Left ventricle myocardium inferior (tissue), 1 donor: ENCODE measurements at regions not wholly inside any gene's neighbourhood (a gene's known extent, or its start where the extent isn't known, plus 50 kb on each side); places are given as distances from the start of the nearest gene placed in this dataset.

Experiments used
- DNase-seq: peaks from one replicate; pipeline ENCODE4 v3.0.0-alpha.2; 2020
- H3K27ac ChIP-seq: fragments of 200-600 bp; replicated peaks from 2 replicates; pipeline ENCODE4 v1.8.0; 2021
- H3K27me3 ChIP-seq: fragments of 200-600 bp; 2 replicates; pipeline ENCODE4 v1.8.0; 2021; ENCODE audit warnings: low read depth
- H3K36me3 ChIP-seq: fragments of 200-600 bp; 2 replicates; pipeline ENCODE4 v1.8.0; 2021
- H3K4me1 ChIP-seq: fragments of 200-600 bp; 2 replicates; pipeline ENCODE4 v1.8.0; 2021
- H3K4me3 ChIP-seq: fragments of 200-600 bp; 2 replicates; pipeline ENCODE4 v1.8.0; 2021; ENCODE audit warnings: mild to moderate bottlenecking, moderate library complexity
- H3K9me3 ChIP-seq: fragments of 200-600 bp; replicated peaks from 2 replicates; pipeline ENCODE4 v1.8.0; 2021
- intact Hi-C: fragments of 100-400 bp; cut with micrococcal nuclease; formaldehyde crosslinking; loops from one replicate; pipeline ENCODE4 v1.11.0; 2022
- TF ChIP-seq, protein P1 (sequence below): fragments of 200-600 bp; IDR thresholded peaks from 2 replicates; pipeline ENCODE4 v1.8.0; 2021; ENCODE audit warnings: antibody characterized with exemption, mild to moderate bottlenecking, borderline replicate concordance
- donor health status: DM: no; HTN: yes; CAD: no; lungs with severe emphysema.

GRCh38 chr5:100161868-100162267 lies 373.3 kb upstream of the FAM174A start:
- Histone ChIP-seq H3K4me1 (no peaks in the 10 kb centered on the region), H3K9me3 (peaks cover 4% of the 10 kb centered on the region), H3K4me3 (no peak overlapping the region), H3K27me3 (no peaks in the 10 kb centered on the region), H3K27ac (no peak overlapping the region), H3K36me3 (no peaks in the 10 kb centered on the region)
- TF ChIP-seq, protein P1, sequence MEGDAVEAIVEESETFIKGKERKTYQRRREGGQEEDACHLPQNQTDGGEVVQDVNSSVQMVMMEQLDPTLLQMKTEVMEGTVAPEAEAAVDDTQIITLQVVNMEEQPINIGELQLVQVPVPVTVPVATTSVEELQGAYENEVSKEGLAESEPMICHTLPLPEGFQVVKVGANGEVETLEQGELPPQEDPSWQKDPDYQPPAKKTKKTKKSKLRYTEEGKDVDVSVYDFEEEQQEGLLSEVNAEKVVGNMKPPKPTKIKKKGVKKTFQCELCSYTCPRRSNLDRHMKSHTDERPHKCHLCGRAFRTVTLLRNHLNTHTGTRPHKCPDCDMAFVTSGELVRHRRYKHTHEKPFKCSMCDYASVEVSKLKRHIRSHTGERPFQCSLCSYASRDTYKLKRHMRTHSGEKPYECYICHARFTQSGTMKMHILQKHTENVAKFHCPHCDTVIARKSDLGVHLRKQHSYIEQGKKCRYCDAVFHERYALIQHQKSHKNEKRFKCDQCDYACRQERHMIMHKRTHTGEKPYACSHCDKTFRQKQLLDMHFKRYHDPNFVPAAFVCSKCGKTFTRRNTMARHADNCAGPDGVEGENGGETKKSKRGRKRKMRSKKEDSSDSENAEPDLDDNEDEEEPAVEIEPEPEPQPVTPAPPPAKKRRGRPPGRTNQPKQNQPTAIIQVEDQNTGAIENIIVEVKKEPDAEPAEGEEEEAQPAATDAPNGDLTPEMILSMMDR = no peak
- intact Hi-C loops = no loop called here
- DNase-seq = no peak

GRCh38 chr5:100157066-100157465 lies 378.1 kb upstream of the FAM174A start:
- Histone ChIP-seq H3K4me1 (no peaks in the 10 kb centered on the region), H3K36me3 (no peaks in the 10 kb centered on the region), H3K27ac (no peak overlapping the region), H3K4me3 (no peak overlapping the region), H3K27me3 (no peaks in the 10 kb centered on the region), H3K9me3 (peaks cover 4% of the 10 kb centered on the region)
- intact Hi-C loops = no loop called here
- DNase-seq = no peak
- TF ChIP-seq, protein P1 = no peak

GRCh38 chr5:100148239-100148638 lies 386.9 kb upstream of the FAM174A start:
- TF ChIP-seq, protein P1 = no peak
- Histone ChIP-seq H3K4me1 (no peaks in the 10 kb centered on the region), H3K4me3 (no peak overlapping the region), H3K9me3 (peaks cover 8% of the 10 kb centered on the region), H3K36me3 (no peaks in the 10 kb centered on the region), H3K27me3 (no peaks in the 10 kb centered on the region), H3K27ac (no peak overlapping the region)
- intact Hi-C loops = no loop called here
- DNase-seq = no peak

- no peak for DNase-seq
Observed at GRCh38 chr5:100142607-100143006, 392.6 kb upstream of the FAM174A start.

GRCh38 chr5:100131161-100131560 lies 404.0 kb upstream of the FAM174A start:
- no peak overlapping the region for H3K27ac ChIP-seq
- H3K27me3 ChIP-seq = no peaks in the 10 kb centered on the region
- TF ChIP-seq, protein P1 = no peak
- H3K4me1 ChIP-seq = no peaks in the 10 kb centered on the region
- H3K4me3 ChIP-seq = no peak overlapping the region
- intact Hi-C loops = no loop called here
- DNase-seq = no peak
- no peaks in the 10 kb centered on the region for H3K36me3 ChIP-seq
- H3K9me3 ChIP-seq = no peaks in the 10 kb centered on the region

More at GRCh38 chr5:100142607-100143006, 392.6 kb upstream of the FAM174A start:
- intact Hi-C loops = no loop called here
- TF ChIP-seq, protein P1 = no peak
- Histone ChIP-seq H3K27ac (no peak overlapping the region), H3K36me3 (no peaks in the 10 kb centered on the region), H3K27me3 (no peaks in the 10 kb centered on the region), H3K4me1 (no peaks in the 10 kb centered on the region), H3K4me3 (no peak overlapping the region), H3K9me3 (peaks cover 2% of the 10 kb centered on the region)

DNA sequence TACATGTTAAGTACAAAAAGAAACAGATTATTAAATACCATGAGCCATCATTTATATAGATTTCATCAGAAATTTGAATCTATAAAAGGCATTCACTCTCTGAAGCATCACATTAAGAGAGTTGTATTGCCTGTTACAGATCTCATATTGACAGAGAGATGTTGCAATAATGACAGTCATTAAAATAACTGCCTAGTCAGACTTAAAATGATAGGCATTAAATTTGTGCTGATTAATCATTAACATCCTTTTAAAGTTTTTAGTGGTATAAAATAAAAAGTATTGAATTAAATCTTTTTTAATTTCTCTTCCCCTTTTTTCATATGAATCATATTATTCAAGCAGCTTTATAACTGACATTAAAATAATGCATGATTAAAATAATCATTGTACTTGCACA lies 404.9 kb upstream of the FAM174A start:
- H3K36me3 ChIP-seq = no peaks in the 10 kb centered on the region
- no peaks in the 10 kb centered on the region for H3K4me1 ChIP-seq
- H3K27me3 ChIP-seq = no peaks in the 10 kb centered on the region
- no peak for DNase-seq
- intact Hi-C loops = no loop called here
- H3K4me3 ChIP-seq = no peak overlapping the region
- H3K27ac ChIP-seq = no peak overlapping the region
- no peaks in the 10 kb centered on the region for H3K9me3 ChIP-seq
- TF ChIP-seq, protein P1 = no peak
